K562 (cell line): ENCODE measurements at regions not wholly inside any gene's neighbourhood (a gene's known extent, or its start where the extent isn't known, plus 50 kb on each side); places are given as distances from the start of the nearest gene placed in this dataset.

Experiments
- ATAC-seq: fragments of 200-7000 bp; cut with Tn5 transposase; 3 replicates; pipeline ENCODE4 v1.9.1; 2020; ENCODE audit warnings: moderate library complexity
- BruUV-seq: library from RNA; stranded (reverse); fragments of 400-500 nt; replicated peaks from 2 replicates; lab custom pipeline; 2021; lab: Mats Ljungman, UMichigan
- CTCF ChIA-PET: fragments of 300-600 bp; formaldehyde crosslinking; extraction: SDS; loops from one replicate; lab custom pipeline; 2021; ENCODE audit warnings: low intra/inter-chr PET ratio; lab: Yijun Ruan, JAX
- POLR2A ChIA-PET: fragments of 300-600, 350-650 bp; sonication (Branson Sonifier 250); formaldehyde crosslinking; extraction: SDS; loops from one replicate; lab custom pipeline; 2021; ENCODE audit warnings: antibody characterized with exemption, inconsistent platforms; lab: Yijun Ruan, JAX
- DNase-seq, 4 experiments: peaks; one replicate each; pipeline versions ENCODE4 v3.0.0 to v3.0.0-alpha.2; 2011 to 2018; ENCODE audit warnings: low spot score in 3 of 4, mixed read lengths in 3 of 4; ENCODE audit errors: extremely low read depth in 1 of 4
- FAIRE-seq: peaks from 2 replicates; lab custom pipeline; 2011; peaks lifted over from hg19 to GRCh38; lab: Jason Lieb, UNC
- H2AFZ ChIP-seq: 2 replicates; pipeline ENCODE4 v1.6.0; 2011; ENCODE audit warnings: low read depth, low read length, control low read depth, inconsistent platforms
- H3K27ac ChIP-seq: fragments of 200-600 bp; 3 replicates; pipeline ENCODE4 v1.8.0; 2011; ENCODE audit warnings: low read depth, mild to moderate bottlenecking, control low read depth, inconsistent platforms, low read length, moderate library complexity, mixed read lengths; ENCODE audit errors: extremely low read depth
- H3K27me3 ChIP-seq, 2 experiments: fragments of 300-600 bp in 1 of 2; 2 replicates in 1 of 2; 3 replicates in 1 of 2; pipeline versions ENCODE4 v1.6.0 to v1.8.0; 2011; ENCODE audit warnings: inconsistent platforms in 2 of 2, low read length in 2 of 2, mild to moderate bottlenecking in 1 of 2, mixed read lengths in 1 of 2, moderate library complexity in 1 of 2; ENCODE audit not compliant: control insufficient read depth in 2 of 2, insufficient read depth in 2 of 2
- H3K36me3 ChIP-seq: fragments of 300-600 bp; 3 replicates; pipeline ENCODE4 v1.8.0; 2011; ENCODE audit warnings: mild to moderate bottlenecking, low read length, inconsistent platforms; ENCODE audit not compliant: control insufficient read depth, insufficient read depth
- H3K4me1 ChIP-seq, 2 experiments: fragments of 200-600 bp in 1 of 2; replicated peaks in 1 of 2; 2 replicates in 1 of 2; 3 replicates in 1 of 2; pipeline versions ENCODE4 v1.5.1 to v1.8.0; 2011; ENCODE audit warnings: inconsistent platforms in 2 of 2, low read length in 2 of 2, mild to moderate bottlenecking in 1 of 2, mixed read lengths in 1 of 2, moderate library complexity in 1 of 2; ENCODE audit not compliant: control insufficient read depth in 2 of 2, insufficient read depth in 2 of 2
- H3K4me2 ChIP-seq: 2 replicates; pipeline ENCODE4 v1.6.1; 2011; ENCODE audit warnings: low read length, control low read depth, inconsistent platforms, mixed read lengths; ENCODE audit not compliant: insufficient read depth
- H3K4me3 ChIP-seq: fragments of 200-600 bp; sonication (generic), shearing (Covaris generic); 2 replicates; pipeline ENCODE4 v1.5.1; 2016; ENCODE audit warnings: control low read depth, inconsistent platforms
- H3K79me2 ChIP-seq: fragments of 200-600 bp; 3 replicates; pipeline ENCODE4 v1.8.0; 2011; ENCODE audit warnings: low read length, inconsistent platforms; ENCODE audit not compliant: control insufficient read depth, insufficient read depth
- H3K9ac ChIP-seq, 2 experiments: 2 replicates each; pipeline versions ENCODE4 v1.6.0 to v1.6.1; 2011; ENCODE audit warnings: low read depth in 2 of 2, low read length in 2 of 2, control low read depth in 1 of 2, inconsistent platforms in 1 of 2, mild to moderate bottlenecking in 1 of 2, mixed read lengths in 1 of 2; ENCODE audit not compliant: insufficient read depth in 1 of 2
- H3K9me1 ChIP-seq: one replicate; pipeline ENCODE4 v1.6.0; 2011; ENCODE audit warnings: inconsistent platforms, mild to moderate bottlenecking, low read length, moderate library complexity; ENCODE audit not compliant: control insufficient read depth, insufficient read depth
- H3K9me3 ChIP-seq: replicated peaks from 2 replicates; pipeline ENCODE4 v1.5.1; 2011; ENCODE audit warnings: low read depth, low read length, inconsistent platforms; ENCODE audit not compliant: control insufficient read depth, insufficient read depth
- H4K20me1 ChIP-seq: replicated peaks from 2 replicates; pipeline ENCODE4 v1.6.1; 2011; ENCODE audit warnings: low read length, inconsistent platforms, mixed read lengths; ENCODE audit not compliant: control insufficient read depth, insufficient read depth
- BHLHE40 ChIP-seq: IDR thresholded peaks from 2 replicates; pipeline ENCODE4 v1.6.1; 2011; ENCODE audit warnings: low read length, improper control_type of control experiment
- CBX8 ChIP-seq: fragments of 200-600 bp; sonication (generic); IDR thresholded peaks from 2 replicates; pipeline ENCODE4 v1.6.1; 2012; ENCODE audit warnings: borderline replicate concordance, mixed run types, low read depth, mild to moderate bottlenecking, moderate library complexity, mixed read lengths, low read length, control low read depth, inconsistent platforms; ENCODE audit not compliant: poor library complexity, severe bottlenecking; ENCODE audit errors: extremely low read depth
- ELF4 ChIP-seq: fragments of 450-650 bp; formaldehyde crosslinking; IDR thresholded peaks from 2 replicates; pipeline ENCODE4 v1.4.0; 2022; ENCODE audit warnings: missing genetic modification characterization
- HDAC1 ChIP-seq, 2 experiments: fragments of 450-650 bp; IDR thresholded peaks; 2 replicates each; pipeline ENCODE4 v1.6.1; 2016 to 2017; ENCODE audit warnings: inconsistent platforms in 1 of 2, mild to moderate bottlenecking in 1 of 2, moderate library complexity in 1 of 2
- MCM5 ChIP-seq: fragments of 450-650 bp; IDR thresholded peaks from 2 replicates; pipeline ENCODE4 v1.6.1; 2016; ENCODE audit warnings: low read depth
- WGBS: fragments of 100-300 bp; shearing (Covaris generic); methylation state at CpG from one replicate; pipeline ENCODE4 v1.1.6; 2016; ENCODE audit warnings: low coverage, mixed read lengths; ENCODE audit not compliant: insufficient coverage; ENCODE audit errors: missing lambda C conversion rate; 5-methylcytosine and 5-hydroxymethylcytosine counted together
- in situ Hi-C: fragments of 300-500 bp; cut with MboI; formaldehyde crosslinking; loops from 4 replicates; pipeline ENCODE4 v1.15.0; 2018; ENCODE audit warnings: inconsistent platforms, mixed read lengths
- intact Hi-C: fragments of 100-400 bp; cut with micrococcal nuclease; formaldehyde crosslinking; loops from 2 replicates; pipeline ENCODE4 v1.14.2; 2022

- TF ChIP-seq MCM5 (no peak), HDAC1 (IDR thresholded peaks at IDR 0.05) (0 out of 4 replicates have a peak, but pooled peaks of 1 of the 2 experiments have one; percentile 53), ELF4 (CRISPR knock-in tag) (no peak)
- TF ChIP-seq, all 486 proteins: peak for 45
These were observed 63.2 kb upstream of the SPPL2A start (continued) for GRCh38 chr15:50828610-50829206.

- intact Hi-C loops (no loop called here), in situ Hi-C loops (no loop called here)
- no TSS peak for BruUV-seq
- no peak for DNase-seq
- no peak overlapping the region for H3K27ac ChIP-seq
- no peaks in the 10 kb centered on the region for H3K9me1 ChIP-seq
- H3K4me3 ChIP-seq, result no peak overlapping the region
- H3K9ac ChIP-seq, result no peak overlapping the region
- 0% methylated on average over 1 of the region's 1 CpG for WGBS
- no peaks in the 10 kb centered on the region for H4K20me1 ChIP-seq
- no peaks in the 10 kb centered on the region; a peak in 1 of 5 replicates for H3K4me1 ChIP-seq
- H3K36me3 ChIP-seq, result no peaks in the 10 kb centered on the region
- no peak overlapping the region for H2AFZ ChIP-seq
- peaks cover 2 to 5% of the 10 kb centered on the region in 2 experiments; a peak in 2 of 5 replicates for H3K27me3 ChIP-seq
- ChIA-PET CTCF (no interaction called here), POLR2A (interaction anchor here (0.8 to 1.8 kb wide), 2 partner anchors 8 to 17 kb away, joined by 4 to 10 read pairs; no protein-coding TSS in a partner anchor)
- no peak for FAIRE-seq
- no peaks in the 10 kb centered on the region for H3K9me3 ChIP-seq
- no peaks in the 10 kb centered on the region for H3K79me2 ChIP-seq
- TF ChIP-seq CBX8 (peak; percentile 67), BHLHE40 (no peak)
- H3K4me2 ChIP-seq, result no peak overlapping the region
- no peak for ATAC-seq
These were observed 60.4 kb upstream of the SPPL2A start for GRCh38 chr15:50825946-50826345.
